ENCODE measurements at regions not wholly inside any gene's neighbourhood (a gene's known extent, or its start where the extent isn't known, plus 50 kb on each side); places are given as distances from the start of the nearest gene placed in this dataset.
"Not testable (repeated sequence)": the region's sequence is repeated elsewhere in the genome, so short reads cannot be mapped to it uniquely, and the experiment has no call there.

- Mint-ChIP-seq H3K4me1 (ENCODE audit: low read depth, unreplicated experiment) (peaks cover 8% of the 10 kb centered on the region), H3K4me3 (ENCODE audit: unreplicated experiment) (no peak overlapping the region), H3K27me3 (ENCODE audit: unreplicated experiment) (peaks cover 2% of the 10 kb centered on the region), H3K27ac (ENCODE audit: unreplicated experiment) (no peak overlapping the region), H3K9me3 (ENCODE audit: unreplicated experiment) (no peaks in the 10 kb centered on the region), H3K36me3 (ENCODE audit: unreplicated experiment) (no peaks in the 10 kb centered on the region)
- TF ChIP-seq CTCF (IDR thresholded peaks at IDR 0.05; ENCODE audit: partially characterized antibody, unreplicated experiment) = no peak
- DNase-seq = no peak
Measured at GRCh38 chr2:4915357-4915756, 776.8 kb upstream of the SOX11 start.

- peaks cover 8% of the 10 kb centered on the region for H3K4me1 Mint-ChIP-seq (ENCODE audit: low read depth, unreplicated experiment)
- H3K9me3 Mint-ChIP-seq (ENCODE audit: unreplicated experiment) = no peaks in the 10 kb centered on the region
- no peak for TF ChIP-seq CTCF (IDR thresholded peaks at IDR 0.05; ENCODE audit: partially characterized antibody, unreplicated experiment)
- no peak for DNase-seq
- no peak overlapping the region for H3K27ac Mint-ChIP-seq (ENCODE audit: unreplicated experiment)
- H3K36me3 Mint-ChIP-seq (ENCODE audit: unreplicated experiment) = no peaks in the 10 kb centered on the region
- H3K4me3 Mint-ChIP-seq (ENCODE audit: unreplicated experiment) = no peak overlapping the region
- H3K27me3 Mint-ChIP-seq (ENCODE audit: unreplicated experiment) = peaks cover 2% of the 10 kb centered on the region
Measured at GRCh38 chr2:4916094-4916493, 776.1 kb upstream of the SOX11 start.

- H3K27me3 Mint-ChIP-seq (ENCODE audit: unreplicated experiment) = peaks cover 9% of the 10 kb centered on the region
- H3K4me1 Mint-ChIP-seq (ENCODE audit: low read depth, unreplicated experiment) = peaks cover 20% of the 10 kb centered on the region
- peak overlapping the region; percentile 68 for H3K4me3 Mint-ChIP-seq (ENCODE audit: unreplicated experiment)
- H3K9me3 Mint-ChIP-seq (ENCODE audit: unreplicated experiment) = peaks cover 10% of the 10 kb centered on the region
- peak; percentile 75 for DNase-seq
- no peak for TF ChIP-seq CTCF (IDR thresholded peaks at IDR 0.05; ENCODE audit: partially characterized antibody, unreplicated experiment)
- peak overlapping the region; percentile 97 for H3K27ac Mint-ChIP-seq (ENCODE audit: unreplicated experiment)
- H3K36me3 Mint-ChIP-seq (ENCODE audit: unreplicated experiment) = no peaks in the 10 kb centered on the region
Measured at GRCh38 chr2:4930704-4931103, 761.5 kb upstream of the SOX11 start.

- peak; percentile 25 for DNase-seq
- peaks cover 9% of the 10 kb centered on the region for H3K27me3 Mint-ChIP-seq (ENCODE audit: unreplicated experiment)
- H3K4me3 Mint-ChIP-seq (ENCODE audit: unreplicated experiment) = no peak overlapping the region
- no peaks in the 10 kb centered on the region for H3K36me3 Mint-ChIP-seq (ENCODE audit: unreplicated experiment)
- H3K27ac Mint-ChIP-seq (ENCODE audit: unreplicated experiment) = peak overlapping the region; percentile 97
- peaks cover 23% of the 10 kb centered on the region for H3K4me1 Mint-ChIP-seq (ENCODE audit: low read depth, unreplicated experiment)
- no peak for TF ChIP-seq CTCF (IDR thresholded peaks at IDR 0.05; ENCODE audit: partially characterized antibody, unreplicated experiment)
- peaks cover 13% of the 10 kb centered on the region for H3K9me3 Mint-ChIP-seq (ENCODE audit: unreplicated experiment)
Measured at GRCh38 chr2:4931721-4932365, 760.3 kb upstream of the SOX11 start.

- H3K27me3 Mint-ChIP-seq (ENCODE audit: unreplicated experiment); H3K36me3 Mint-ChIP-seq (ENCODE audit: unreplicated experiment); H3K27ac Mint-ChIP-seq (ENCODE audit: unreplicated experiment); H3K4me3 Mint-ChIP-seq (ENCODE audit: unreplicated experiment); DNase-seq: not testable (repeated sequence)
- Mint-ChIP-seq H3K4me1 (ENCODE audit: low read depth, unreplicated experiment) (peaks cover 36% of the 10 kb centered on the region), H3K9me3 (ENCODE audit: unreplicated experiment) (peaks cover 12% of the 10 kb centered on the region)
Measured at GRCh38 chr2:4935291-4935690, 756.9 kb upstream of the SOX11 start.
